ENCODE measurements at regions not wholly inside any gene's neighbourhood (a gene's known extent, or its start where the extent isn't known, plus 50 kb on each side); places are given as distances from the start of the nearest gene placed in this dataset.

GRCh38 chr11:111112614-111113013, 132.9 kb upstream of the POU2AF2 start:
- DNase-seq (ENCODE audit: low read depth, low spot score) (no peak), ATAC-seq (no peak)
- H3K9me3 ChIP-seq (ENCODE audit: control insufficient read depth, insufficient read depth, low read depth, low read length) = no peaks in the 10 kb centered on the region
- TF ChIP-seq POLR2AphosphoS5 (IDR thresholded peaks at IDR 0.05; ENCODE audit: low read depth, low read length) (no peak), CTCF (IDR thresholded peaks at IDR 0.05) (no peak), SIN3A (IDR thresholded peaks at IDR 0.05; ENCODE audit: borderline replicate concordance, insufficient read depth, low read depth, low read length) (no peak), REST (IDR thresholded peaks at IDR 0.05; ENCODE audit: insufficient read depth in 1 of 2, low read depth in 2 of 2, low read length in 1 of 2) (no peak)
- intact Hi-C loops (cut with micrococcal nuclease; ENCODE audit: unreplicated experiment) = no loop called here
- no TSS peak for BruUV-seq (replicated peaks)
- no peak overlapping the region for H3K27ac ChIP-seq (ENCODE audit: low read length)
- H3K27me3 ChIP-seq (ENCODE audit: control insufficient read depth, insufficient read depth, low read length) = no peaks in the 10 kb centered on the region
- CTCF ChIA-PET = no interaction called here
- POLR2A ChIA-PET = no interaction called here
- H3K4me3 ChIP-seq (ENCODE audit: low read depth in 2 of 2, low read length in 2 of 2) = no peak overlapping the region
- H3K4me1 ChIP-seq (ENCODE audit: control insufficient read depth, insufficient read depth, low read length) = no peaks in the 10 kb centered on the region
- H3K36me3 ChIP-seq (ENCODE audit: control insufficient read depth, insufficient read depth, low read length) = no peaks in the 10 kb centered on the region
- in situ Hi-C loops (cut with HindIII; ENCODE audit: low pct_unique_long_range_greater_than_20kb, low sequenced_read_pairs) = no loop called here

- Histone ChIP-seq H3K27ac (ENCODE audit: low read length) (no peak overlapping the region), H3K9me3 (ENCODE audit: control insufficient read depth, insufficient read depth, low read depth, low read length) (no peaks in the 10 kb centered on the region), H3K27me3 (ENCODE audit: control insufficient read depth, insufficient read depth, low read length) (no peaks in the 10 kb centered on the region), H3K4me3 (ENCODE audit: low read depth in 2 of 2, low read length in 2 of 2) (no peak overlapping the region), H3K4me1 (ENCODE audit: control insufficient read depth, insufficient read depth, low read length) (no peaks in the 10 kb centered on the region), H3K36me3 (ENCODE audit: control insufficient read depth, insufficient read depth, low read length) (no peaks in the 10 kb centered on the region; the same call in 1 of the 2 replicates)
- DNase-seq (ENCODE audit: low read depth, low spot score) (no peak), ATAC-seq (no peak)
- TF ChIP-seq SIN3A (IDR thresholded peaks at IDR 0.05; ENCODE audit: borderline replicate concordance, insufficient read depth, low read depth, low read length) (no peak), CTCF (IDR thresholded peaks at IDR 0.05) (no peak), TCF7L2 (IDR thresholded peaks at IDR 0.05; ENCODE audit: low read depth, low read length) (no peak), REST (IDR thresholded peaks at IDR 0.05; ENCODE audit: insufficient read depth in 1 of 2, low read depth in 2 of 2, low read length in 1 of 2) (no peak), POLR2AphosphoS5 (IDR thresholded peaks at IDR 0.05; ENCODE audit: low read depth, low read length) (no peak)
- ChIA-PET CTCF (no interaction called here), POLR2A (no interaction called here)
- in situ Hi-C loops (cut with HindIII; ENCODE audit: low pct_unique_long_range_greater_than_20kb, low sequenced_read_pairs) (no loop called here), intact Hi-C loops (cut with micrococcal nuclease; ENCODE audit: unreplicated experiment) (no loop called here)
- no TSS peak for BruUV-seq (replicated peaks)
Measured at GRCh38 chr11:111107501-111107900, 138.0 kb upstream of the POU2AF2 start.
